Pancreas (tissue), 10 donors: ENCODE measurements at regions not wholly inside any gene's neighbourhood (a gene's known extent, or its start where the extent isn't known, plus 50 kb on each side); places are given as distances from the start of the nearest gene placed in this dataset.

Source experiments
- ATAC-seq, 4 donors: fragments of 200-7000 bp; cut with Tn5 transposase; one replicate each; pipeline versions ENCODE4 v1.8.0 to v1.9.1; 2020; ENCODE audit warnings: mild to moderate bottlenecking in 4 of 4, moderate library complexity in 4 of 4
- DNase-seq, 6 donors: peaks; one replicate each; pipeline ENCODE4 v3.0.0-alpha.2; 2020
- FAIRE-seq: peaks from 2 replicates; lab custom pipeline; 2012; peaks lifted over from hg19 to GRCh38; lab: Jason Lieb, UNC
- H3K27ac ChIP-seq, 4 donors: fragments of 200-600 bp; sonication (generic); 1 replicate in 3 of 4; 2 replicates in 1 of 4; pipeline versions ENCODE4 v1.5.0 to v1.8.0; 2020
- H3K27me3 ChIP-seq, 4 donors: fragments of 200-600 bp; one replicate each; pipeline ENCODE4 v1.8.0; 2021
- H3K36me3 ChIP-seq, 3 donors: fragments of 200-600 bp; sonication (generic) in 1 of 3; one replicate each; pipeline versions ENCODE4 v1.5.0 to v1.8.0; 2020 to 2021
- H3K4me1 ChIP-seq, 3 donors: fragments of 200-600 bp; one replicate each; pipeline ENCODE4 v1.8.0; 2021
- H3K4me3 ChIP-seq, 4 donors: fragments of 200-600 bp; sonication (generic) in 2 of 4; one replicate each; pipeline versions ENCODE4 v1.5.0 to v1.8.0; 2020 to 2021
- H3K9me3 ChIP-seq, 4 donors: fragments of 200-600 bp; one replicate each; pipeline ENCODE4 v1.8.0; 2021
- CTCF ChIP-seq, 4 donors: fragments of 200-600 bp; sonication (generic) in 3 of 4; IDR thresholded peaks; one replicate each; pipeline versions ENCODE4 v1.5.0 to v1.8.0; 2021; ENCODE audit warnings: antibody characterized with exemption in 4 of 4
- WGBS, 2 donors: extraction: QIAGEN DNeasy Blood & Tissue Kit; methylation state at CpG; one replicate each; pipeline ENCODE4 v1.1.7; 2013; 5-methylcytosine and 5-hydroxymethylcytosine counted together
- intact Hi-C, 3 donors: fragments of 100-400 bp; cut with DNase I; formaldehyde crosslinking; loops; one replicate each; pipeline versions ENCODE4 v1.11.1 to v1.14.2; 2022
- donor health status: healthy with polysubstance abuse.
- donor health status: DM: no; HTN: no; CAD: no; lungs with moderate emphysema.
- donor health status: DM: no; HTN: no; CAD: no.
- donor health status: control.
- donor health status: control.
- donor health status: Bipolar disorder and iron deficiency.
- donor health status: DM: yes; HTN: yes; CAD: no.
- donor health status: DM: no; HTN: no; CAD: no.
- donor health status: DM: no; HTN: no; CAD: no.
- donor health status: DM: yes; HTN: yes; CAD: no.

GRCh38 chr7:17721736-17722285, 218.5 kb downstream of the SNX13 start:
- Histone ChIP-seq H3K4me1 (no peaks in the 10 kb centered on the region), H3K4me3 (no peak overlapping the region), H3K9me3 (no peaks in the 10 kb centered on the region), H3K27me3 (no peaks in the 10 kb centered on the region), H3K36me3 (no peaks in the 10 kb centered on the region), H3K27ac (no peak overlapping the region)
- TF ChIP-seq CTCF (IDR thresholded peaks at IDR 0.05), result no peak
- FAIRE-seq (no peak), ATAC-seq (no peak), DNase-seq (no peak)
- intact Hi-C loops, result no loop called here

GRCh38 chr7:17722798-17723197, 217.5 kb downstream of the SNX13 start:
- Histone ChIP-seq H3K27ac (no peak overlapping the region), H3K9me3 (no peaks in the 10 kb centered on the region), H3K4me3 (no peak overlapping the region), H3K27me3 (no peaks in the 10 kb centered on the region), H3K36me3 (no peaks in the 10 kb centered on the region), H3K4me1 (no peaks in the 10 kb centered on the region)
- no peak for ATAC-seq
- no peak for FAIRE-seq
- no peak for TF ChIP-seq CTCF (IDR thresholded peaks at IDR 0.05)
- intact Hi-C loops, result no loop called here
- DNase-seq, result no peak
- 47 to 54% methylated on average over 2 of the region's 2 CpGs for WGBS, 2 donors

GRCh38 chr7:17725821-17726220, 214.5 kb downstream of the SNX13 start:
- 20 to 29% methylated on average over 2 of the region's 2 CpGs for WGBS, 2 donors
- ATAC-seq (no peak), DNase-seq (no peak), FAIRE-seq (no peak)
- H3K4me1 ChIP-seq, result no peaks in the 10 kb centered on the region
- H3K9me3 ChIP-seq, result no peaks in the 10 kb centered on the region
- H3K36me3 ChIP-seq, result no peaks in the 10 kb centered on the region
- intact Hi-C loops, result no loop called here
- H3K27me3 ChIP-seq, result no peaks in the 10 kb centered on the region
- no peak for TF ChIP-seq CTCF (IDR thresholded peaks at IDR 0.05)
- H3K4me3 ChIP-seq, result no peak overlapping the region
- H3K27ac ChIP-seq, result no peak overlapping the region

GRCh38 chr7:17732083-17732482, 208.2 kb downstream of the SNX13 start:
- Histone ChIP-seq H3K4me3 (no peak overlapping the region), H3K27me3 (no peaks in the 10 kb centered on the region), H3K9me3 (no peaks in the 10 kb centered on the region), H3K27ac (no peak overlapping the region), H3K36me3 (no peaks in the 10 kb centered on the region), H3K4me1 (no peaks in the 10 kb centered on the region)
- ATAC-seq, result no peak
- intact Hi-C loops, result no loop called here
- no peak for FAIRE-seq
- WGBS, 2 donors, result 67 to 79% methylated on average over 3 of the region's 3 CpGs
- no peak for TF ChIP-seq CTCF (IDR thresholded peaks at IDR 0.05)
- no peak for DNase-seq
